GM12864 (cell line): ENCODE measurements at regions not wholly inside any gene's neighbourhood (a gene's known extent, or its start where the extent isn't known, plus 50 kb on each side); places are given as distances from the start of the nearest gene placed in this dataset.

Source experiments
- DNase-seq: peaks from one replicate; pipeline ENCODE4 v3.0.0-alpha.2; 2011; ENCODE audit warnings: low read depth
- H3K4me3 ChIP-seq: 2 replicates; pipeline ENCODE4 v1.5.1; 2011; ENCODE audit warnings: mild to moderate bottlenecking, low read depth, low read length, control low read depth
- TF ChIP-seq, protein P1 (sequence below): IDR thresholded peaks from 2 replicates; pipeline ENCODE4 v1.5.1; 2011; ENCODE audit warnings: low read depth, mild to moderate bottlenecking, moderate library complexity, low read length, control low read depth, inconsistent platforms; ENCODE audit errors: missing control alignments

DNA sequence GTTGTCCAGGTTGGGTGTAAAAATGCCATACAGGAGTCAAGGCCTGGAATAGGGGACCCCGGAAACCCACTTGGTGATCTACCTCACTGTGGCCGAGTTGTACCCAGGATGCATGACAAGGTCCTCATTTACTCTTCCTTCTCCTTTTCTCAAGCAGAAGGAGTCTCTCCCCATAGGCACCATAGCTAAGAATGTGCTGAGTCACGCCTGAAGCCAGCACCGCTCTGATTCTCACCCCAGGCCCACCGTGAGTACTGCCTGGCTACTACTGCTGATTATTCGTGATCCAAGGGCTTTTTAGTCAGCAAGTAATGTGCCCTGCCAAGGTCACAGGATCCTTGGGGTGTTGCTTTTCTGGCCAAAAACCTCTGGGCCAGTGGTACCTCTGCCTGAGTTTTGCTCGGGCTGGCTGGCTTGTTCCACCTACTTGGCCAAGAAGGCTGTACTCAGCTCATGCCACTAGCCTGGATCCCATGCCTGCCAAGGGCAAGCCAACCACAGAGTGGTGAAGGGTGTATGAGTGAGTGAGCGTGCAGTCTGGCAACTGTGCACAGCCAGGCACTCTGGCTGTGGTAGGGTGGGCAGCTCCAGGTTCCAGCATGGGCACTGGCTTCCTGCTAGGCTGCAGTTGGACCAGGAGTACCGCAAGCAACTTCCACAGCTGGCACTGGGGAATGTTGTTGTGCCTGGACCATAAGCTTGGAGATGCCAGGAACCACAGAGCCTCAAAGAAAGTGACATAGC is 650.1 kb upstream of the VRK2 start:
- H3K4me3 ChIP-seq = no peak overlapping the region
- TF ChIP-seq, protein P1, sequence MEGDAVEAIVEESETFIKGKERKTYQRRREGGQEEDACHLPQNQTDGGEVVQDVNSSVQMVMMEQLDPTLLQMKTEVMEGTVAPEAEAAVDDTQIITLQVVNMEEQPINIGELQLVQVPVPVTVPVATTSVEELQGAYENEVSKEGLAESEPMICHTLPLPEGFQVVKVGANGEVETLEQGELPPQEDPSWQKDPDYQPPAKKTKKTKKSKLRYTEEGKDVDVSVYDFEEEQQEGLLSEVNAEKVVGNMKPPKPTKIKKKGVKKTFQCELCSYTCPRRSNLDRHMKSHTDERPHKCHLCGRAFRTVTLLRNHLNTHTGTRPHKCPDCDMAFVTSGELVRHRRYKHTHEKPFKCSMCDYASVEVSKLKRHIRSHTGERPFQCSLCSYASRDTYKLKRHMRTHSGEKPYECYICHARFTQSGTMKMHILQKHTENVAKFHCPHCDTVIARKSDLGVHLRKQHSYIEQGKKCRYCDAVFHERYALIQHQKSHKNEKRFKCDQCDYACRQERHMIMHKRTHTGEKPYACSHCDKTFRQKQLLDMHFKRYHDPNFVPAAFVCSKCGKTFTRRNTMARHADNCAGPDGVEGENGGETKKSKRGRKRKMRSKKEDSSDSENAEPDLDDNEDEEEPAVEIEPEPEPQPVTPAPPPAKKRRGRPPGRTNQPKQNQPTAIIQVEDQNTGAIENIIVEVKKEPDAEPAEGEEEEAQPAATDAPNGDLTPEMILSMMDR = no peak
- DNase-seq = no peak

DNA sequence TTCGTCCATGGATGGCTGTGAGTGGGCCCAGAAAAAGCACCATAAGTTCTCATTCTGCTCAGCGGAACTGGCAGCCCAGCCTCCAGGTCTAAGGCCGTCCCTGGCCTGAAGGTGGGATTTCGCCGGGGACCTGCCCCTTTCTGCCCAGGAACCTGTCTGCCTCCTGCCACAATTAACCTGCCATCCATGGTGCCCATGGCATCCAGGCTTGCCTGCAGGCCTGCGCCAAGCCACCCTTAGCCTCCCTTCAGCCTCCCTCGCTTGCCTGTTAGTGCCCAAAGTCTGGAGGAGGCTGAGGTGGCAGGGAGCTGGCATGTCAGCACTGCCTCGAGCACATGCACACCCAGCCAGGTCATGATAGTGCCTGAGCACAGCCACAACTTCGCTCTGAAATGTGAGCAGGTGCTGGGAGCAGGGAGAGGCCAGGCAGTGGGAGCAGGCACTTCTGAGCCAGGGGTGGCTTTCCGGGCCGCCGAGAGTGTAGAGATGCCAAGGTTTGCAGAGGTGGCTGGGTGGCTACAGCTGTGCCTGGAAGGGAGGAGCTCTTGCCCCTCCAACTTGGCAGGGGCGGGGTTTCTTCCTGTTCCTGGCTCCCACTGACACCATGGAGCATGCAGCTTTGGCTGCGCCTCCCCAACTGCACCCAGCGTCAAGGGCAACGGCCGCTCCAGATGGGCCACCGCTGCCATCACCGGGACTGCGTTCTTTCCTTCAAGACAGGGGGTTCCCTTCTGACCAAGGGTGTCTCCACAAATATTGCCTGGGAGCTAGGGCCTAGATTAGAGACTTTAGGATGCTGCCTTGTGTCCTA is 648.9 kb upstream of the VRK2 start:
- no peak overlapping the region for H3K4me3 ChIP-seq
- TF ChIP-seq, protein P1 = no peak
- no peak for DNase-seq

DNA sequence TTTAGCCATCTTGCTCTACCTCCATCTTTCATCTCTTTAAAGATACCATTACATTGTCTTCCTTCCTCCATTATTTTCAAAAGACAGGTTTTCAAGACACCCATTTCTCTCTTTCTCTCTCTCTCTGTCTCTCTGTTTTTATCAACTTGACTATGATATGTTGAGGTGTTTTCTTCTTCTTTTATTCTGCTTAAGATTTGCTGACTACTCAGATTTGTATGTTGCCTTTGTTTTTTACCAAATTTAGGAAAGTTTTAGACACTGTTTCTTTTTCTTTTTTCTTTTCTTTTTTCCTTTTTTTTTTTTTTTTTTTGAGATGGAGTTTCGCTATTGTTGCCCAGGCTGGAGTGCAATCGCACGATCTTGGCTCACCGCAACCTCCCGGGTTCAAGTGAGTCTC is 647.5 kb upstream of the VRK2 start:
- H3K4me3 ChIP-seq = no peak overlapping the region
- DNase-seq = no peak
- TF ChIP-seq, protein P1 = no peak

DNA sequence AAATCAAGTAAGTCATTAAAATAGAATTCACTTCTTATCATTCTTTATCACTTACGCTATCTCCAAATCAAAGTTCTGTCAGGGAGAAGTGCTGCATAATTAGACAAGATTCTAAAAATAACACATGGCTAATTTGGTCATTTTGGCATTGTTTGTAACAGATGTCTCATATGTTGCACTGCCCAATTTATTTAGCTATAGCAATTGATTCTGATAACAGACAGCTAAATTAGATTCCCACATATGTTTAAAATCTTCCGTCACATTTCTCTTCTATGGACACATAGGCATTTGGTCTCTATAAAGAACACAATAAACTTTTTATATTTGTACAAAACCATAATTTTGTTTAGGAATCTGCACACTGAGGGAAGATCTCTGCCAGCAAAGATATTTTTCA is 644.5 kb upstream of the VRK2 start:
- DNase-seq = no peak
- TF ChIP-seq, protein P1 = no peak
- no peak overlapping the region for H3K4me3 ChIP-seq

DNA sequence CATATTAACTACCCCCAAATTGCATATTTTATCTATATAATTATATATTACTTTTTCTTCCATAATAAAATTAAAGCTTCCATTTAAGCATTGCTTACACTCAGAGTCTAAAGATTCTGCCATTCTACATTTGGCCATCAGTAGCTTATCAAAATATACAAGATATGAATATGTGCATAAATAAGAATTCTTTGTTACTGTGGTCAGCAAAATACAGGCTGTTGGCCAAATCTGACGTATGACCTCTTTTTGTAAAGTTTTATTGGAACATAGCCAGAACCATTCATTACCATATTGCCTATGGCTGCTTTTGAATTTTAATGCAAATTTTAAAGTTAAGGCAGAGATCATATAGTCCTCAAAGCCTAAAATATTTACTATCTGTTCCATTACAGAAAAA is 643.9 kb upstream of the VRK2 start:
- no peak overlapping the region for H3K4me3 ChIP-seq
- TF ChIP-seq, protein P1 = no peak
- no peak for DNase-seq

DNA sequence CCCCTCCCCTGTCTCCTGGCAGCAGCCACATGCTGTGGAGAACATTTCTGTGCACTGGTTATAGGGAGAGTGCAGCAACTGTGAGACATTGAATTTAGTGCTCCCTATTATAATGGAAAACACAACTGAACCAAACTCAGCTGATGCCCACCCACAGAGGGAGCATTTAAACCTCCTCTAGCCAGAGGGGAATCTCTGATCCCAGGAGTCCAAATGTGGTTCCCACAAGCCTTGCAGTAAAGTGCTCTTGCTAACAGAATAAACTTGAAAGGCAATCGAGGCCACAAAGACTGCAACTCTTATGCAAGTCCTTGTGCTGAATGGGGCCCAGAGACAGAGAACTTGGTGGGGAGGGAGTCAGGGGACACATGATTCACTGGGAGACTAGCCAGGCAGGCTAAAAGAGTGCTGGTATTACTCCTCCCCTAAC is 638.8 kb upstream of the VRK2 start:
- TF ChIP-seq, protein P1 = no peak
- no peak for DNase-seq
- H3K4me3 ChIP-seq = no peak overlapping the region
